ENCODE measurements at regions not wholly inside any gene's neighbourhood (a gene's known extent, or its start where the extent isn't known, plus 50 kb on each side); places are given as distances from the start of the nearest gene placed in this dataset.

DNA sequence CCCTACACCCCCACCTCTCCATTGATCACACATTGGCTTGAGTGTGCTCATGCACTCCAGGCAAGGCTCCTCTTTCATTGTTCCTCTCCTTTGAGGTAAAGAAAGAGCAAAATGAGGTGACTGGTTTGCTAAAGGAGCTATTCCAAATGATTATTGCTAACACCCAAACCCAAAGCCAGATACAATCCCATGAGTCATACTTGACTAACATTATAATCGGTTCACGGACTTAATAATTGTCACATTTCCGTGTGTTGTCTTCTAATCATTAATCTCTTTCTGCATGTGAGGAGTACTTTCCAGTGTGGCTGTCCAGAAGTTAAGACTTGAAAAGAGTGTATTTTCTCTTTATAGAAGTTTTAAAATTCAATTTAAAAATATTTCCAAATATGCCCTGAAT is 174.3 kb upstream of the SFRP2 start:
- H3K4me1 ChIP-seq, result no peaks in the 10 kb centered on the region
- ATAC-seq (no peak), DNase-seq (no peak)
- intact Hi-C loops (cut with DNase I), result no loop called here
- no peak overlapping the region for H3K4me3 ChIP-seq
- no peaks in the 10 kb centered on the region for H3K27me3 ChIP-seq
- H3K36me3 ChIP-seq, result no peaks in the 10 kb centered on the region
- TF ChIP-seq, protein P1, sequence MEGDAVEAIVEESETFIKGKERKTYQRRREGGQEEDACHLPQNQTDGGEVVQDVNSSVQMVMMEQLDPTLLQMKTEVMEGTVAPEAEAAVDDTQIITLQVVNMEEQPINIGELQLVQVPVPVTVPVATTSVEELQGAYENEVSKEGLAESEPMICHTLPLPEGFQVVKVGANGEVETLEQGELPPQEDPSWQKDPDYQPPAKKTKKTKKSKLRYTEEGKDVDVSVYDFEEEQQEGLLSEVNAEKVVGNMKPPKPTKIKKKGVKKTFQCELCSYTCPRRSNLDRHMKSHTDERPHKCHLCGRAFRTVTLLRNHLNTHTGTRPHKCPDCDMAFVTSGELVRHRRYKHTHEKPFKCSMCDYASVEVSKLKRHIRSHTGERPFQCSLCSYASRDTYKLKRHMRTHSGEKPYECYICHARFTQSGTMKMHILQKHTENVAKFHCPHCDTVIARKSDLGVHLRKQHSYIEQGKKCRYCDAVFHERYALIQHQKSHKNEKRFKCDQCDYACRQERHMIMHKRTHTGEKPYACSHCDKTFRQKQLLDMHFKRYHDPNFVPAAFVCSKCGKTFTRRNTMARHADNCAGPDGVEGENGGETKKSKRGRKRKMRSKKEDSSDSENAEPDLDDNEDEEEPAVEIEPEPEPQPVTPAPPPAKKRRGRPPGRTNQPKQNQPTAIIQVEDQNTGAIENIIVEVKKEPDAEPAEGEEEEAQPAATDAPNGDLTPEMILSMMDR (IDR thresholded peaks at IDR 0.05), result no peak
- H3K27ac ChIP-seq, result no peak overlapping the region
- H3K9me3 ChIP-seq, result no peaks in the 10 kb centered on the region

GRCh38 chr4:153962311-153963039 is 173.6 kb upstream of the SFRP2 start:
- intact Hi-C loops (cut with DNase I), result no loop called here
- TF ChIP-seq, protein P1 (IDR thresholded peaks at IDR 0.05), result no peak
- Histone ChIP-seq H3K9me3 (no peaks in the 10 kb centered on the region), H3K27ac (no peak overlapping the region), H3K4me3 (no peak overlapping the region), H3K36me3 (no peaks in the 10 kb centered on the region), H3K4me1 (no peaks in the 10 kb centered on the region), H3K27me3 (no peaks in the 10 kb centered on the region)
- DNase-seq (no peak), ATAC-seq (no peak)

GRCh38 chr4:153955327-153955726 is 166.4 kb upstream of the SFRP2 start:
- H3K36me3 ChIP-seq, result no peaks in the 10 kb centered on the region
- no peaks in the 10 kb centered on the region for H3K4me1 ChIP-seq
- H3K27ac ChIP-seq, result no peak overlapping the region
- no peaks in the 10 kb centered on the region for H3K27me3 ChIP-seq
- DNase-seq, result no peak
- ATAC-seq, result no peak
- TF ChIP-seq, protein P1 (IDR thresholded peaks at IDR 0.05), result no peak
- intact Hi-C loops (cut with DNase I), result no loop called here
- no peaks in the 10 kb centered on the region for H3K9me3 ChIP-seq
- no peak overlapping the region for H3K4me3 ChIP-seq

DNA sequence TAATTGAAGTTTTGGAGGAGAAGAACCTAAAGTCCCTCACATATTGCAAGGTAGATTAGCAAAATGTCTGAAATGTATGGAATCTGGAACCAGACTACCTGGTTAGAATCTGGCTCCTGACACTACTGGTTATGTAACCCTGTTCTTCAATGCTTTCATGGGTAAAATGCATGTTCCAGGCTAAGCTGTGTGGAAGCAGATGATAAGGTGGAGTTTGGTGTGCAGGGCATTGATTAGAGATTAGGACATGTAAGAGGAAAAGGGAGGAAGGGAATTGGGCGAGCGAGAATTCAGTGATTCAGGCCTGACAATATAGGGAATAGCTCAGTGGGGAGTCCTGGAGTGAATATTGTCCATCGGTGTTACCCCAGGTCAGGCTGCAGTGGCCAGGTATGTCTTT is 165.8 kb upstream of the SFRP2 start:
- intact Hi-C loops (cut with DNase I), result no loop called here
- no peaks in the 10 kb centered on the region for H3K9me3 ChIP-seq
- H3K4me1 ChIP-seq, result no peaks in the 10 kb centered on the region
- TF ChIP-seq, protein P1 (IDR thresholded peaks at IDR 0.05), result no peak
- H3K27me3 ChIP-seq, result no peaks in the 10 kb centered on the region
- H3K4me3 ChIP-seq, result no peak overlapping the region
- DNase-seq, result no peak
- H3K27ac ChIP-seq, result no peak overlapping the region
- ATAC-seq, result no peak
- H3K36me3 ChIP-seq, result no peaks in the 10 kb centered on the region

- DNase-seq, result no peak
Observed at GRCh38 chr4:153950100-153950979, 161.5 kb upstream of the SFRP2 start.

More at GRCh38 chr4:153950100-153950979, 161.5 kb upstream of the SFRP2 start:
- TF ChIP-seq, protein P1 (IDR thresholded peaks at IDR 0.05), result no peak
- H3K4me3 ChIP-seq, result no peak overlapping the region
- no peak overlapping the region for H3K27ac ChIP-seq
- H3K27me3 ChIP-seq, result no peaks in the 10 kb centered on the region
- H3K4me1 ChIP-seq, result no peaks in the 10 kb centered on the region
- intact Hi-C loops (cut with DNase I), result no loop called here
- ATAC-seq, result no peak
- H3K9me3 ChIP-seq, result no peaks in the 10 kb centered on the region
- H3K36me3 ChIP-seq, result no peaks in the 10 kb centered on the region

All from upper lobe of right lung (tissue), 1 donor.